ENCODE measurements at regions not wholly inside any gene's neighbourhood (a gene's known extent, or its start where the extent isn't known, plus 50 kb on each side); places are given as distances from the start of the nearest gene placed in this dataset.

- TF ChIP-seq JUND (IDR thresholded peaks at IDR 0.05; ENCODE audit: low read depth), result no peak
- DNase-seq (ENCODE audit: low read depth in 1 of 2, low spot score in 1 of 2), result no peak
- in situ Hi-C loops (cut with HindIII; ENCODE audit: low pct_unique_long_range_greater_than_20kb, low sequenced_read_pairs), result no loop called here
Observed at GRCh38 chr18:67651438-67651837, 134.9 kb upstream of the DSEL start.

GRCh38 chr18:67650686-67651385, 134.3 kb upstream of the DSEL start:
- no peak for DNase-seq (ENCODE audit: low read depth in 1 of 2, low spot score in 1 of 2)
- in situ Hi-C loops (cut with HindIII; ENCODE audit: low pct_unique_long_range_greater_than_20kb, low sequenced_read_pairs), result no loop called here
- TF ChIP-seq JUND (IDR thresholded peaks at IDR 0.05; ENCODE audit: low read depth), result no peak

GRCh38 chr18:67646890-67647289, 130.4 kb upstream of the DSEL start:
- in situ Hi-C loops (cut with HindIII; ENCODE audit: low pct_unique_long_range_greater_than_20kb, low sequenced_read_pairs), result no loop called here
- DNase-seq (ENCODE audit: low read depth in 1 of 2, low spot score in 1 of 2), result no peak
- TF ChIP-seq JUND (IDR thresholded peaks at IDR 0.05; ENCODE audit: low read depth), result no peak

- in situ Hi-C loops (cut with HindIII; ENCODE audit: low pct_unique_long_range_greater_than_20kb, low sequenced_read_pairs), result no loop called here
- no peak for TF ChIP-seq JUND (IDR thresholded peaks at IDR 0.05; ENCODE audit: low read depth)
- no peak for DNase-seq (ENCODE audit: low read depth in 1 of 2, low spot score in 1 of 2)
Observed at GRCh38 chr18:67644226-67644625, 127.7 kb upstream of the DSEL start.

GRCh38 chr18:67639872-67640271, 123.4 kb upstream of the DSEL start:
- TF ChIP-seq JUND (IDR thresholded peaks at IDR 0.05; ENCODE audit: low read depth), result no peak
- DNase-seq (ENCODE audit: low read depth in 1 of 2, low spot score in 1 of 2), result no peak
- in situ Hi-C loops (cut with HindIII; ENCODE audit: low pct_unique_long_range_greater_than_20kb, low sequenced_read_pairs), result no loop called here

- in situ Hi-C loops (cut with HindIII; ENCODE audit: low pct_unique_long_range_greater_than_20kb, low sequenced_read_pairs), result no loop called here
- no peak for TF ChIP-seq JUND (IDR thresholded peaks at IDR 0.05; ENCODE audit: low read depth)
- DNase-seq (ENCODE audit: low read depth in 1 of 2, low spot score in 1 of 2), result no peak
Observed at GRCh38 chr18:67636597-67637385, 120.3 kb upstream of the DSEL start.

- no peak for DNase-seq (ENCODE audit: low read depth in 1 of 2, low spot score in 1 of 2)
- TF ChIP-seq JUND (IDR thresholded peaks at IDR 0.05; ENCODE audit: low read depth), result no peak
- in situ Hi-C loops (cut with HindIII; ENCODE audit: low pct_unique_long_range_greater_than_20kb, low sequenced_read_pairs), result no loop called here
Observed at GRCh38 chr18:67634631-67635338, 118.3 kb upstream of the DSEL start.

GRCh38 chr18:67633939-67634338, 117.4 kb upstream of the DSEL start:
- no peak for TF ChIP-seq JUND (IDR thresholded peaks at IDR 0.05; ENCODE audit: low read depth)
- DNase-seq (ENCODE audit: low read depth in 1 of 2, low spot score in 1 of 2), result no peak
- in situ Hi-C loops (cut with HindIII; ENCODE audit: low pct_unique_long_range_greater_than_20kb, low sequenced_read_pairs), result no loop called here

- in situ Hi-C loops (cut with HindIII; ENCODE audit: low pct_unique_long_range_greater_than_20kb, low sequenced_read_pairs), result no loop called here
- no peak for DNase-seq (ENCODE audit: low read depth in 1 of 2, low spot score in 1 of 2)
- no peak for TF ChIP-seq JUND (IDR thresholded peaks at IDR 0.05; ENCODE audit: low read depth)
Observed at GRCh38 chr18:67621906-67622305, 105.4 kb upstream of the DSEL start.

- TF ChIP-seq JUND (IDR thresholded peaks at IDR 0.05; ENCODE audit: low read depth), result no peak
- in situ Hi-C loops (cut with HindIII; ENCODE audit: low pct_unique_long_range_greater_than_20kb, low sequenced_read_pairs), result no loop called here
- DNase-seq (ENCODE audit: low read depth in 1 of 2, low spot score in 1 of 2), result no peak
Observed at GRCh38 chr18:67621049-67621713, 104.7 kb upstream of the DSEL start.

- in situ Hi-C loops (cut with HindIII; ENCODE audit: low pct_unique_long_range_greater_than_20kb, low sequenced_read_pairs), result no loop called here
- no peak for TF ChIP-seq JUND (IDR thresholded peaks at IDR 0.05; ENCODE audit: low read depth)
- no peak for DNase-seq (ENCODE audit: low read depth in 1 of 2, low spot score in 1 of 2)
Observed at GRCh38 chr18:67618061-67618460, 101.5 kb upstream of the DSEL start.

GRCh38 chr18:67615876-67616275, 99.4 kb upstream of the DSEL start:
- in situ Hi-C loops (cut with HindIII; ENCODE audit: low pct_unique_long_range_greater_than_20kb, low sequenced_read_pairs), result no loop called here
- no peak for DNase-seq (ENCODE audit: low read depth in 1 of 2, low spot score in 1 of 2)

More at GRCh38 chr18:67615876-67616275, 99.4 kb upstream of the DSEL start:
- TF ChIP-seq JUND (IDR thresholded peaks at IDR 0.05; ENCODE audit: low read depth), result no peak
